HG03066 (cell line): ENCODE measurements at regions not wholly inside any gene's neighbourhood (a gene's known extent, or its start where the extent isn't known, plus 50 kb on each side); places are given as distances from the start of the nearest gene placed in this dataset.
A peak's percentile ranks its signal among the peaks of the same experiment; 100 is the strongest.

ENCODE experiments used
- ATAC-seq: cut with Tn5 transposase; IDR thresholded peaks from one replicate; pipeline ENCODE4 v1.9.1; 2021; ENCODE audit warnings: low read depth; ENCODE audit not compliant: unreplicated experiment

GRCh38 chr10:61356354-61356753 is 96.8 kb downstream of the TMEM26 start:
- no peak for ATAC-seq

DNA sequence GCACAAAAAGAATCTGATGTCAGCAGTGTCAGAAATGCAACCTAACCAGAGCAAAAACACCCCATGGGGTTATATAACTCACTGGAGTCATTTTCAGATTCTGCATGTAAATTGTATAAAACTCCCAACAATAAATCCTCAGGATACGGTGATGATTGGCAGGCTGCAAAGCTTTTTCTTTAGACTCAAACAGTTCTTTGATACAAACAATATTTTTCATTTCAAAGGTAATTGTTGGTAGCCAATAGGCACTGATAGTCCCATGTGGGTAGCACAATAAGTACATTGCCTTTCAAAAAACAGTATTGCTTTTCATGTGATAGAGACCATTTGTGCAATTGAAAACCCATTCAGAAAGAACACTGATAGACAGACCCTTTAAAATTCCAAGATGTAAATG is 98.0 kb downstream of the TMEM26 start:
- no peak for ATAC-seq

GRCh38 chr10:61354401-61354975 is 98.7 kb downstream of the TMEM26 start:
- no peak for ATAC-seq

DNA sequence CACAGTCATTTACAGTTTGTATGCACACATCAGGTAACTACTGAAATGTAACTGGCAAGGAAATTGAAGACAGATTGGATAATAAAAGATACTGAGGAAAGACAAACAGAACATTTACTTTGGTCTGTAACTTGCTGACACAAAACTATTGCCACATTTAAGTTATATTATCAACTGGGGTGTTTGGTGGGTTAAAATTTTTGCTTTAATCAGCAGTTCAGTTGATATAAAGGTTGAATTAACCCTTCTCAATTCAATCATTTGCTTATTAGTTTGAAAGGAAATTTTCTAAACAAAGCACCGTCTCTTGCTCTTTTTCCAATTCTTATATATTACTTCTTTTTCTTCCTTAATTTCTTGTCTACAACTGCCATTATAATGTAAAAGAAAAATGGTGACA is 102.4 kb downstream of the TMEM26 start:
- no peak for ATAC-seq

GRCh38 chr10:61350068-61350467 is 103.1 kb downstream of the TMEM26 start:
- no peak for ATAC-seq

- ATAC-seq, result no peak
Measured at GRCh38 chr10:61346796-61347413, 106.3 kb downstream of the TMEM26 start.

DNA sequence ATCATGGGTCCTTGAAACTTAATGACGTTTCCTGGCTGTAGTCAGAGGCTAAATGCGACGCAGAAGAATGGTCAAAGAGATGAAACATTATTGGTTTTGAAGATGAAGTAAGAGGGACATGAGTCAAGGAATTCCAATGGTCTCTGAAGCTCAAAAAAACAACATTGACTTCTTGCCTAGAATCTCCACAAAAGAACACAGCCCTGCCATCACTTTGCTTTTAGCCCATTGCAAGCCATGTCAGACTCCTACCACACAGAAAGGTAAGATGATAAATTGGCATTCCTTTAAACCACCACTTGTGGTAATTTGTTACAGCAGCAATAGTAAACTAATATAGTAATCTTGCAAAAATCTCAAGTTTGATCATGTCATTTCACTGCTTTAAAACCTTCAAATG is 109.4 kb downstream of the TMEM26 start:
- ATAC-seq, result no peak

- ATAC-seq, result no peak
Measured at GRCh38 chr10:61342858-61343572, 110.2 kb downstream of the TMEM26 start.

DNA sequence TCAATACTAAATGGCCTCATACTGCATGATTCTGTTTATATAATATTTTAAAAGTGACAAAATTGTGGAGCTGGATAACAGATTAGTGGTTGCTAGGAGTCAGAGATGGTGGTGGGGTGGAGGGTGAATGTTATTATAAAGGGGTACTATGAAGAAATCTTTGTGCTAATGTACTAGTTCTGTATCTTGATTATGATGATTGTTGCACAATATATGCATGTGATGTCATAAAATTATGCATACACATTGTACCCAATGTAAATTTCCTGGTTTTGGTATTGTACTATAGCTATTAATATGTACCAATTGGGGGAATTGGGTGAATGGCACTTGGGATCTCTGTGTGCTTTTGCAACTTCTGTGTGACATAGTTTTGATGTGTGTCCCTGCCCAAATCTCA is 112.2 kb downstream of the TMEM26 start:
- ATAC-seq, result no peak

DNA sequence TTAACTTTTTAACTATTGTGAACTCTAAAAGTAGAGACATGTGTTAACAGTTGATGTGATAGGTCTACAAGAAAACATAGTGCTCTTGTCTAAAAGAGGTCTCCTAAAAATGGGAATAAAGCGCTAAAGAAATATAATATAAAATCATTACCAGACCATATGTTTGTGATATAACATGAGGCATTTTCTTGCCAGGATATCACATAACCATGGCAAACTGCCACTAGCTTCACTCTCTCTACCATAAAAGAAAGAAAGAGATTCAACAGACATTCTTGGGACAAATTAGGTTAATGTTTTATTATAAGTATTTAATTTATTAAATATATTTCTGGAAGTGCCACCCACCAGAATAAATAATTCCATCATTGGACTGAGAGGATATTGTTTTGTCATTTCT is 115.0 kb downstream of the TMEM26 start:
- no peak for ATAC-seq

GRCh38 chr10:61337741-61338140 is 115.4 kb downstream of the TMEM26 start:
- ATAC-seq, result no peak

- no peak for ATAC-seq
Measured at GRCh38 chr10:61336831-61337230, 116.3 kb downstream of the TMEM26 start.

DNA sequence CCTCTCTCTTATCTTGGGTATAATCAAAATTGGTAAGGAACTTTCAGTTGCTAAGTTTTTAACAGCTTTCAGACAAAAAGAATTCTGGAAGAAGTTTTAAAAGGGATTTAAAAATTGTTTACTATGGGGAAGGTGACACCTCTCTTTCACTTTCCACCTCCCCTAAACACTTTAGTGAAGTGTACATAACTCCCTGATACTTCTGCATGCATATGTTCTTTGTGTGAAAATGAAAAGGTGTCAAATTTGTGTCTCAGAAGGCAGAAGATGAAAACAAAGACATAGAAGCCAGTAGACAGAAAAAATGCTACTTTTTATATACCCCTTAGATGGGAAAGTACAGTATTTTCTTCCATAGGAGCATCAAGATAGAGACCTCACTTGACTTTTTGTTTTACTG is 117.8 kb downstream of the TMEM26 start:
- ATAC-seq, result no peak

GRCh38 chr10:61332581-61332980 is 120.6 kb downstream of the TMEM26 start:
- no peak for ATAC-seq

GRCh38 chr10:61330669-61331068 is 122.5 kb downstream of the TMEM26 start:
- no peak for ATAC-seq

DNA sequence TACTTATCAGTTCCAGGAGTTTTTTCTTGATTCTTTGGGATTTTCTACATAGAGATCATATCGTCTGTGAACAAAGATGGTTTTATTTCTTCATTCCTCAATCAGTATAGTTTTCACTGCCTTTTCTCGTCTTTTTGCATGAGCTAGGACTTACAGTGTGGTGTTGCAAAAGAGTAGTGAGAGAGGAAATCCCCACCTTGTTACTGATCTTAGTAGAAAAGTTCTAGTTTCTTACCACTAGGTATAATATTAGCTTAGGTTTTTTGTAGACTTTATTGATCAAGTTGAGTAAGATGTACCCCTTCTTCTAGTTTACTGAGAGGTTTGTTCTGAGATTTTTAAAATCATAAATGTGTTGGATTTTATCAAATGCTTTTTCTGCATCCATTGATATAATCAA is 123.3 kb downstream of the TMEM26 start:
- ATAC-seq, result peak; percentile 75

DNA sequence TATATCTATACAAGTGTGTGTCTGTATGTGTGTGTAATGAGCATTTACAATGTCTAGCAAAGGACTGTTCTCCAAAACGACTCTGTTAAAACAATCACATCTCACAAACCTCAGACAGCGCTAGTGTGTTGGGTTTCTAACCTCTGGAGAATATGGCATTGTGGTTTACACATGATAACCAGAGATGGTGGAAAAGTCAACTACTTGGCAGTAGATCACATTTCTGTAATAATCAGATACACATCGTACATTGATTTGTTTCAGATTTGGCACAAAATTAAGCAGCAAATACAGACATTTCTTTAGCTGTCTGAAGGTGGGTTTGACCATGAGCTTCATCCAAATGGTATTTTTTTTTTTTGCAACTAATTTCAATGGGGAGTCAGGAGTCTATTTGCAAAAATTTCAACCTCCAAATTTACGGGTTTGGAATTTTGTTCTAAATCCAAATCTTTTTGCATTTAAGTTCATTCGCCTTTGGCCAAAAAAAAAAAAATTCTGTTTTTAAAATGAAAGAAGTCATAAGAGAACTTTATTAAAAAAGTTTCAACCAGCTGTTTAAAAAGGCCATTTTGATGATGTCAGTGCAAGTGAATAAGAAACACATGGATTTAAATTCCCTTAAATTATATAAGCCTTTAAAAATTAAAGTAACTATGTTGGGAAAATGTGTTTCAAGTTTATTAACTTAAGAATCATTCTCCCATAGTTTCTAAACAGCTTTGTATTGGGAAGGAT is 127.8 kb downstream of the TMEM26 start:
- no peak for ATAC-seq

- ATAC-seq, result no peak
Measured at GRCh38 chr10:61323726-61324125, 129.5 kb downstream of the TMEM26 start.

DNA sequence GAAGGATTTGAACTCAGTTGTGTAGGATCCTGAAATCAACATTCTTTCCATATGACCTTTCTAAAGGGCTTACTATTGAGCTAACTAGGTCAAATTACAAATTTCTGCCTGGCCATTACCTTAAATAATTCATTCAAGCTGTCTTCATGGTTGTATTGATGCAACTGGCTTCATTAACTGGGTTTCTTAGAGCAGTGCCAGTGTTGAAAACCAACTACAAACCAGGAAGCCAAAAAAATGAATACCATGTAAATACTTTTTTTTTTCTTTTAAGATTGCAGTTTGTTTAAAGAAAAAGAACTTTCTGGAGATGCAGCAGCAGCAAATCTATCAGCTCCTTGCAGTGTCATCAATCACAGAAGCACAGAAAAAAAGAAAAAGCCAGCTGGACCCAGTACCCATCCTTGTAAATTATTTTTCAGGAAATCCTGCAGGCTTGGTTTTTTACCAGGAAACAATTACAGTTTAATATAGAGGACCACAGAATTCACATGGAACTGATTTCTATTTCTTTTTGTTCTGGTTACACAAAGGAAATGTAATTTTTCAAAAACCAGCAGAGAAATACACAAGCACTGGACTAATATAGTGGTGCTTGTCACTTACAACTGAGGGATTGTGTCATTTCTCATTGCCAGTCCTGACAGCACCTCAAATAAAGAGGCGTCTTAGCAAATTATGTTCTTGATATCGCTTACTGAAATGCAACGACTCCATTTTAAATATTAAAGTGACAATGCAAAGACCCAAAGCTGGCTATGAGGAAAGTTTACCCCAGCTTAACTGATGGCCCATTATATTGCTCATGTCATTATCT is 131.9 kb downstream of the TMEM26 start:
- no peak for ATAC-seq

- ATAC-seq, result no peak
Measured at GRCh38 chr10:61320257-61320587, 133.0 kb downstream of the TMEM26 start.
